Left ventricle myocardium superior (tissue), 1 donor: ENCODE measurements at regions not wholly inside any gene's neighbourhood (a gene's known extent, or its start where the extent isn't known, plus 50 kb on each side); places are given as distances from the start of the nearest gene placed in this dataset.
"Not testable (repeated sequence)": the region's sequence is repeated elsewhere in the genome, so short reads cannot be mapped to it uniquely, and the experiment has no call there.

Experiments used
- ATAC-seq: fragments of 200-7000 bp; cut with Tn5 transposase; one replicate; pipeline ENCODE4 v1.9.1; 2020; ENCODE audit warnings: mild to moderate bottlenecking, moderate library complexity
- DNase-seq: peaks from one replicate; pipeline ENCODE4 v3.0.0-alpha.2; 2020
- intact Hi-C: fragments of 100-400 bp; cut with micrococcal nuclease; formaldehyde crosslinking; loops from one replicate; pipeline ENCODE4 v1.11.0; 2022
- donor health status: DM: no; HTN: yes; CAD: no; lungs with severe emphysema.

GRCh38 chr20:16801919-16802651, 53.9 kb downstream of the OTOR start:
- intact Hi-C loops: loop anchor here (5.0 kb wide), 1 partner anchor 630 kb away; no protein-coding TSS in a partner anchor
- DNase-seq: peak; percentile 71
- no peak for ATAC-seq

- DNase-seq (no peak), ATAC-seq (no peak)
- intact Hi-C loops: loop anchor here (5.0 kb wide), 1 partner anchor 630 kb away; no protein-coding TSS in a partner anchor
Measured at GRCh38 chr20:16802652-16802935, 54.4 kb downstream of the OTOR start.

DNA sequence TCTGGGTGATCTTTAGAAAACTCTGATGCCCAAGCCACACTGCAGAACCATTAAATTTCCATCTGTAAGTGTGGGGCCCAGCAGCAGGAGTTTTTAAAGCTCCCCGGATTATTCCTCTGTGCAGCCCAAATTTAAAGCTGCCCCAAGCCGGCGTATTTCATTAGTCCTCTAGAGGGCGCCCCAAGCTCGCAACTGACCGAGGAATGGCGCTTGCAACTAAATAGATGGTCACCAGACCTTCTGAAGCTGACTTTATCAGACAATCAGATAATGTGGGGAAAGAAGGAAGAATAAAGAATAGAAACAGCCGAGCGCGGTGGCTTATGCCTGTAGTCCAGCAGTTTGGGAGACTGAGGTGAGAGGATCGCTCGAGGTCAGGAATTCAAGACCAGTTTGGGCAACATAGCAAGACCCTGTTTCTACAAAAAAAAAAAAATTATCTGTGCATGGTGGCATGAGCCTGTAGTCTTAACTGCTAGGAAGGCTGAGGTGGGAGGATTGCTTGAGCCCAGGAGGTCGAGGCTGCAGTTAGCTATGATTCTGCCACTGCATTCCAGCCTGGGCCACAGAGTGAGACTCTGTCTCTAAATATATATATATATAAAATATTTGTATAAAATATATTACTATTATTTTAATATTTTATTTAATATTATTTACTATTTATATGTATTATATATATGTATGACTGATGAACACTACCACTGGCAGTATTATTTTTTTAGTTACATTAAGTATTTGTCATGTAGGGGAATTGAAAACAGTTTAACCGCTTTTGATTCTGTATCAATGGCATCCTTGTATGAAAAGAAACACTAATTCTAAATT, 56.0 kb downstream of the OTOR start:
- no peak for ATAC-seq
- intact Hi-C loops: loop anchor here (5.0 kb wide), 1 partner anchor 628 kb away; no protein-coding TSS in a partner anchor
- peak; percentile 34 for DNase-seq

GRCh38 chr20:16804793-16805187, 56.6 kb downstream of the OTOR start:
- DNase-seq: no peak
- intact Hi-C loops: loop anchor here (5.0 kb wide), 1 partner anchor 628 kb away; no protein-coding TSS in a partner anchor
- ATAC-seq: no peak

DNA sequence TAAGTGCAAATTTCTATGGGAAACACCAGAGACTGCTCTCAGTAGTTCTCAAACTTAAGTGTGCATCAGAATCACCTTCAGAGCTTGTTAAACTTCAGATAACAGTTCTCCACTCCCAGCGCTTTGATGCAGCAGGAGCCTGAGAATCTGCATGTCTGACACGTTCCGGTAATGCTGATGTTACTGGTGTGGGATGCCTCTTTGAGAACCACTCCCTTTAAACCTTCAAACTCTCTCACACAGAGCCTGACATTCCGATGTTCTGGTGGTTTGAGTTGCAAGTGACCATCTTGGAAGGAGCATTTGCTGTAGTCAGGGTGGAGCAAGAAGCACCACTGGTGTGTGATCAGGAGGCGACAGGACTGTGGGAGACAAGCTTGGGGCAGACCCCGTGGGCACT, 57.9 kb downstream of the OTOR start:
- DNase-seq: no peak
- intact Hi-C loops: no loop called here
- no peak for ATAC-seq

- ATAC-seq: no peak
- no peak for DNase-seq
- intact Hi-C loops: no loop called here
Measured at GRCh38 chr20:16806886-16807285, 58.7 kb downstream of the OTOR start.

DNA sequence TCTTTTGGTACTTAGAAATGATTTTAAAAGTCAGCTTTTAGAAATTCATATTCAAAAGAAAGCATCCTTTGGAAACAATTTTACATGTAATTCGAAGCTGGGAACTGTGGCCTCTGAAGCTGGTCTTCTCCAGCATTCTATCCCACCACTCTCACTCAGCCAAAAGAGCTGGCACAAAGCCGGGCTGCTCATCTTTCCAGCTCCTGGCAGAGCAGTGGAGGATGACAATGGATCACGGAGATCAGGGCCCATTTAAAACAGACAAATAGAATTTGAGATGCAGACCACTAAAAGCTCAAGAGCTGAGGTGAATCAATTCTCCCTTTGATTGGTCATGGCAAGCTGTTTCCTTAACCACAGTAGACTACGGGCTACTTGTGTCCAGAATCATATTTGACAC, 60.6 kb downstream of the OTOR start:
- intact Hi-C loops: no loop called here
- no peak for DNase-seq
- ATAC-seq: no peak

GRCh38 chr20:16810216-16810615, 62.1 kb downstream of the OTOR start:
- ATAC-seq: no peak
- intact Hi-C loops: no loop called here
- DNase-seq: no peak

DNA sequence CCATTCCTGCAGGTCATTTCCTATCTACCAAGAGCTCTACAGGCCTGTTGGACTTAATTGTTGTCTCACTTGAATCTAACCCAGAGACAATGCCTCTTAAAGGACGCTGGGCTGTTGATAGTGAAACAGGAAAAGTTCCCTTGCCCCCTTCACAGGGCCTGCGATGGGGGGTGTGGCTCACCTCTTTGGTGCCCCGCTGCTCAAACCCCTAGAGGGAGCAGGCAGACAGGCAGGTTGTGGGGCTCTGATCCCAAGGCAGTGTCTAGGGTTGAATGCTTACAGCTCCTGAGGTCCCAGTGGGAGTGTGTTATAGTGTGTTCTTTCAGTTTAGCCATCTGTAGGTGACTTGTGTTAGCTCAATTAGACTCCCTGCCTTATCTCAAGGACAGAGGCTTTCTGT, 68.0 kb downstream of the OTOR start:
- DNase-seq (no peak), ATAC-seq (no peak)
- intact Hi-C loops: no loop called here

GRCh38 chr20:16819483-16819882, 71.3 kb downstream of the OTOR start:
- DNase-seq (no peak), ATAC-seq (no peak)
- intact Hi-C loops: no loop called here

GRCh38 chr20:16821211-16822089, 73.3 kb downstream of the OTOR start:
- no peak for ATAC-seq
- no peak for DNase-seq
- intact Hi-C loops: no loop called here

GRCh38 chr20:16824664-16825063, 76.5 kb downstream of the OTOR start:
- ATAC-seq: no peak
- intact Hi-C loops: no loop called here
- DNase-seq: no peak

DNA sequence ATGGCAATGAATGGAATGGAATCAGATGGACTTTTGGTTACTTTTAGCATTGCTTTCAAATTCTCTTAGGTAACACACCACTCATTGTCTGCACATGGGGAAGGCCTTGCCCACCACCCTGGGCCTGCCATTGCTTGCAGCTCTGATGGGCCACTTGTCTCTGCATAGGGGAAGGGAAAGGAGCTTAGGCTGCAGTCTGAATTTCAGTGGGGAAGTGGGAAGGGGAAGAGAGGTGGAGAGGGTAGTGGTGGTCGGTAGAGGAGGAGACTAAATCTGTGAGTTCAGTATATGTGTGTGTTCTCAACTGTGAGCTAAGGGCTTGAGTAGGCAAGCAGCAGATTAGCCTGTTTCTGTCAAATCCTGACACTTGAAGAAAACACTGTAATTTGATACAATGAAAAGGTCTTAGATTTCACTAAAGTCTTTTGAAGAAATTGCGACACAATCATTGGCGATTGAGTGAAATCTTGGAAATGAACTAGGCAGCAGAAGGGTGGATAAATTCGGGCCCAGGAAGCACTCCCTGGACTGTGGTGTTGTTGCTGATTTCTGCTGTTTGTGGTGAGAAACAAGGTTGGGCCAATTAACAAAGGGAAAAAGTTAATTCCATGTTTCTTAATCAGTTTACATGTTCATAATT, 80.6 kb downstream of the OTOR start:
- no peak for DNase-seq
- no peak for ATAC-seq
- intact Hi-C loops: no loop called here

DNA sequence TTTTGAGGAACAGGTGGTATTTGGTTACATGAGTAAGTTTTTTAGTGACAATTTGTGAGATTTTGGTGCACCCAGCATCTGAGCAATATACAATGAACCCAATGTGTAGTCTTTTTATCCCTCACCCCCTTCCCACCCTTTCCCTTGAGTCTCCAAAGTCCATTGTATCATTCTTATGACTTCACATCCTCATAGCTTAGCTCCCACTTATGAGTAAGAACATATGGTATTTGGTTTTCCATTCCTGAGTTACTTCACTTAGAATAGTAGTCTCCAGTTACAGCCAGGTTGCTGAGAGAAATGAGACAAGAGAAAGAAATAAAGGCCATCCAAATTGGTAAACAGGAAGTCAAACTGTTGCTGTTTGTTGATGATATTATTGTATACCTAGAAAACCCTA, 87.5 kb downstream of the OTOR start:
- intact Hi-C loops, ATAC-seq, DNase-seq: not testable (repeated sequence)

GRCh38 chr20:16842486-16843120, 94.4 kb downstream of the OTOR start:
- DNase-seq (no peak), ATAC-seq (no peak)
- intact Hi-C loops: no loop called here

DNA sequence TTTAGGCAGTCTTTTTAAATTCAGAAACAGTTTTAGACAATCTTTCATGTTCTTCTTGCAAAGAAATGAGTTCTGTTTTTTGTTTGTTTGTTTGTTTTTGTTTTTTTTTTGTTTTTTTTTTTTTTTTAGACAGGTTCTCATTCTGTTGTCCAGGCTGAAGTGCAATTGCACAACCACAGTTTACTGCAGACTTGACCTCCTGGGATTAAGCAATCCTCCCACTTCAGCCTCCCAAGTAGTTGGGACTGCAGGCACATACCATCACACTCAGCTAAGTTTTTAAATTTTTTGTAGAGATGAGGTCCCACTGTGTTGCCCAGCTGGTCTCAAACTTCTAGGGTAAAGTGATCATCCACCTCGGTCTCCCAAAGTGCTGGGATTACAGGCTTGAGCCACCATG, 96.2 kb downstream of the OTOR start:
- intact Hi-C loops: no loop called here
- DNase-seq (no peak), ATAC-seq (no peak)

DNA sequence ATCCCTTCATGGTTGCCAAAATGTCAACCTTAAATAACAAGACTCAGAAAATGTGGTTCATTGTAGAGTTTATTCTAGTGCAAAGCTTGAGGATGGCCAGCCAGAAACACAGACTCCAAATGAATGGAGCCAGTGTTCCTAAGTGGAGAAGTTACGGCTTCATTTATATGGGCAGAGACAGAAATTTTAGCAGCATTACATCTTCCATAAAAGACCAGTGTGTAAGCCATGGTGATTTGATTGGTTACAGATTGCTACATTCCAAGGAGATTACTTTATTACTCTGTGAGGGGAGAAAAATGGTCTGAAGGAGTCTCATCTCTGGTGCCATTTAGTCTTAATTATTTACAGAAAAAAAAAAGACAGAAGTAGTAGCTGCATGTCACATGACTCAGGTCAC, 97.8 kb downstream of the OTOR start:
- no peak for DNase-seq
- intact Hi-C loops: no loop called here
- peak; percentile 25 for ATAC-seq

DNA sequence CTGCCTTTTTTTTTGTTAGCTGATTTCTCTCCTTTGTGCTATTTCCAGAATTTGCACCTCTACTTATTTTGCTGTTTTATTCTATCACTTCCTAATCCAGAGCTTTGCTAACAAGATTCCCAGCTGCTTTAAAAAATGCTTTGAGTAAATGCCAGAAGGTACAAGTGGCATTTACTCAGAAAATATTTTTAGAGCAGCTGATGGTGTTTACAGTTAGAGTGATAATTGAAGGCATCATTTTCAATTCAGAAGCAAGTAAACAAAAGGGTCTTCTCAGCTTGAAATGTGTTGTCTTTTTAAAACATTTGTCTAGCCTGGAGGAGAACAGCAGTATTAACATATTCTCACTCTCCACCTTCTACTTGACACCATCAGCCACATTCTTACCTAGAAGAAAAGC, 99.9 kb downstream of the OTOR start:
- ATAC-seq (no peak), DNase-seq (no peak)
- intact Hi-C loops: no loop called here

DNA sequence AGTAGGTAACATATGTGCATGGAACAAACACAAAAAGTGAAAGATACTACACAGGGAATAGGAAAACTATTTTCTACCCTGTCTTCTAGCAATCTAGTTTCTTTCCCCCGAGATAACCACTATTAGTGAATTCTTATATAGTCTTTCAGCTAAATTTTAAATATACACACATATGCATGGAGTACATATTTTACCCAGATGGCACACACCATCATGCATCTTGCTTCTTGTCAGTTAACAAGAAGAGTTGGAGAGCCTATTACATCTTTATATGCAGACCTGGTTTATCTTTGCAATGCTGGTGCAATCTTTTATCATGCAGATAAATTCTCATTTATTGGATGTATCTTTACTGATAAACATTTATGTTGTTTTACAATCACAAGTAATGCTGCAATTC, 100.4 kb downstream of the OTOR start:
- no peak for DNase-seq
- no peak for ATAC-seq
- intact Hi-C loops: no loop called here
